ENCODE measurements at regions not wholly inside any gene's neighbourhood (a gene's known extent, or its start where the extent isn't known, plus 50 kb on each side); places are given as distances from the start of the nearest gene placed in this dataset.
"Not testable (repeated sequence)": the region's sequence is repeated elsewhere in the genome, so short reads cannot be mapped to it uniquely, and the experiment has no call there.

GRCh38 chr9:28990009-28990408, 1416.7 kb upstream of the C9orf72 start:
- H3K4me2 ChIP-seq (ENCODE audit: insufficient read depth, low read length); H3K9me1 ChIP-seq (replicated peaks; ENCODE audit: control insufficient read depth, extremely low read depth, insufficient read depth, low read length); DNase-seq (ENCODE audit: low read depth, low spot score); H3K27me3 ChIP-seq (ENCODE audit: control insufficient read depth in 2 of 2, insufficient read depth in 2 of 2, low read length in 2 of 2); POLR2A ChIA-PET; H3K27ac ChIP-seq (ENCODE audit: insufficient read depth, low read depth, low read length); H3K36me3 ChIP-seq (ENCODE audit: control insufficient read depth in 2 of 2, extremely low read depth in 1 of 2, insufficient read depth in 2 of 2, low read length in 2 of 2); H3K4me3 ChIP-seq (replicated peaks in 1 of 3; ENCODE audit: insufficient read depth in 1 of 3, low read depth in 1 of 3, low read length in 3 of 3); H3K79me2 ChIP-seq (ENCODE audit: control insufficient read depth, insufficient read depth, low read length); H2AFZ ChIP-seq (ENCODE audit: low read depth, low read length); CTCF ChIA-PET; H3K9ac ChIP-seq (replicated peaks; ENCODE audit: extremely low read depth, insufficient read depth, low read length); BruUV-seq (replicated peaks); H3K4me1 ChIP-seq (ENCODE audit: control insufficient read depth, extremely low read depth, insufficient read depth, low read length); FAIRE-seq; dilution Hi-C loops (cut with MboI; ENCODE audit: extremely low pct_ligation_motif_present, low sequenced_read_pairs); intact Hi-C loops (cut with micrococcal nuclease); H4K20me1 ChIP-seq (replicated peaks; ENCODE audit: control insufficient read depth, extremely low read depth, insufficient read depth, low read length); H3K9me3 ChIP-seq (replicated peaks; ENCODE audit: control insufficient read depth, insufficient read depth, low read length): not testable (repeated sequence)

- Histone ChIP-seq H3K27ac (ENCODE audit: insufficient read depth, low read depth, low read length) (no peak overlapping the region), H3K9ac (replicated peaks; ENCODE audit: extremely low read depth, insufficient read depth, low read length) (no peak overlapping the region), H3K4me3 (replicated peaks in 1 of 3; ENCODE audit: insufficient read depth in 1 of 3, low read depth in 1 of 3, low read length in 3 of 3) (no peak overlapping the region), H3K4me1 (ENCODE audit: control insufficient read depth, extremely low read depth, insufficient read depth, low read length) (no peaks in the 10 kb centered on the region), H3K36me3 (ENCODE audit: control insufficient read depth in 2 of 2, extremely low read depth in 1 of 2, insufficient read depth in 2 of 2, low read length in 2 of 2) (no peaks in the 10 kb centered on the region), H2AFZ (ENCODE audit: low read depth, low read length) (no peak overlapping the region), H3K9me3 (replicated peaks; ENCODE audit: control insufficient read depth, insufficient read depth, low read length) (no peaks in the 10 kb centered on the region), H3K9me1 (replicated peaks; ENCODE audit: control insufficient read depth, extremely low read depth, insufficient read depth, low read length) (no peaks in the 10 kb centered on the region), H3K4me2 (ENCODE audit: insufficient read depth, low read length) (no peak overlapping the region), H3K79me2 (ENCODE audit: control insufficient read depth, insufficient read depth, low read length) (no peaks in the 10 kb centered on the region), H4K20me1 (replicated peaks; ENCODE audit: control insufficient read depth, extremely low read depth, insufficient read depth, low read length) (no peaks in the 10 kb centered on the region), H3K27me3 (ENCODE audit: control insufficient read depth in 2 of 2, insufficient read depth in 2 of 2, low read length in 2 of 2) (no peaks in the 10 kb centered on the region)
- TF ChIP-seq EZH2 (IDR thresholded peaks at IDR 0.05; ENCODE audit: borderline replicate concordance, low read depth, low read length, severe bottlenecking) (no peak), POLR2AphosphoS5 (IDR thresholded peaks at IDR 0.05; ENCODE audit: insufficient read depth, low read depth, low read length) (no peak), POLR2A (IDR thresholded peaks at IDR 0.05; ENCODE audit: low read depth, low read length) (no peak), GATA2 (IDR thresholded peaks at IDR 0.05; ENCODE audit: insufficient read depth, insufficient read length, low read depth, low read length) (no peak), MAX (IDR thresholded peaks at IDR 0.05; ENCODE audit: insufficient read depth, insufficient read length) (no peak), CTCF (IDR thresholded peaks at IDR 0.05; ENCODE audit: extremely low read depth in 1 of 2, insufficient read depth in 1 of 2, low read depth in 1 of 2, low read length in 2 of 2) (no peak), FOS (IDR thresholded peaks at IDR 0.05; ENCODE audit: borderline replicate concordance, insufficient read depth, low read length) (no peak), JUN (IDR thresholded peaks at IDR 0.05; ENCODE audit: borderline replicate concordance, insufficient read depth, insufficient read length, low read depth) (no peak), MYC (IDR thresholded peaks at IDR 0.05; ENCODE audit: low read depth, low read length) (no peak)
- intact Hi-C loops (cut with micrococcal nuclease) = no loop called here
- dilution Hi-C loops (cut with MboI; ENCODE audit: extremely low pct_ligation_motif_present, low sequenced_read_pairs) = no loop called here
- CTCF ChIA-PET = no interaction called here
- FAIRE-seq (no peak), DNase-seq (ENCODE audit: low read depth, low spot score) (no peak)
- no TSS peak for BruUV-seq (replicated peaks)
- POLR2A ChIA-PET = no interaction called here
Observed at GRCh38 chr9:28999057-28999456, 1425.8 kb upstream of the C9orf72 start.
